ENCODE measurements at regions not wholly inside any gene's neighbourhood (a gene's known extent, or its start where the extent isn't known, plus 50 kb on each side); places are given as distances from the start of the nearest gene placed in this dataset.

DNA sequence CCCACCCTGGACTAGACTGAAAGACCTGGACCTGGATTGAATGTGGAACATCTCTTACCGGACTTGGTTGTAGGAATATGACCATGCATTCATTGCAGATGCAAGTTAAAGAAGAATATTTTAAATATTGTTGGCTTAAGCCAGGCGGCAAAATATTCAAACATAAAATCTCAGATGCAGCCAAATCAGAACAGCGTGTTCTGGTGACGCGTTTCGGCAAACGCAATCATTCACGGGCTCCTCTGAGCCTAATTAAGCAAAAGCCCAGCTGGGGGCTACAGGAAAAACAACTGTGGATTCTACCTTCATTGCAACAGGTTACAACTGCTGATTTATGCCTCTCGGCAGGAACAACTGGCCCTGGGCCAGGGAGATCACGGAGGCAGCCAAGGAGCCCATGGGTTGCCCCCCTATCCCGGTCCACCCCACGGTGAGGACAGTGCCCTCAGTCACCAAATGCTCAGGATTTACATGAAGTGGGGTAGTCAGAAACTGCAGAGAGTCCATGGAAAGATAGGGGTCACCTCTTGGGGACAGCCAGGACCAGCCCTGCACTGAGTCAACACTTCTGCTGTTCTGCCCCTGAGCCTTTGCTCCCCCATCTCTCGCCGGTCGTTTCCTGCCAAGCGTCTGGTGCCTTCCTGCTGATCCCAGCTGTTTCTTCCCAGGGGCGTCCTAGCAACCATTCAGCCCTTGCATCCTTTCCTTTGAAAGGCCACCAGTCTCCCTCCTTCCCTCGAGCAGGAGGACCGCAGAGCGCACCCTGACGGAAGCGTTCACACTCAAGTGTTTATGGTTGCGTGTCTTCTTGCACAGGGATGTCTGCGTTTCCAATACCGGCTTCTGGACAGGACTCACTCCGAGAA is 64.4 kb upstream of the SFMBT2 start:
- no peak overlapping the region for H3K4me3 ChIP-seq (ENCODE audit: control insufficient read depth, low read depth, low read length)
- TF ChIP-seq, protein P1, sequence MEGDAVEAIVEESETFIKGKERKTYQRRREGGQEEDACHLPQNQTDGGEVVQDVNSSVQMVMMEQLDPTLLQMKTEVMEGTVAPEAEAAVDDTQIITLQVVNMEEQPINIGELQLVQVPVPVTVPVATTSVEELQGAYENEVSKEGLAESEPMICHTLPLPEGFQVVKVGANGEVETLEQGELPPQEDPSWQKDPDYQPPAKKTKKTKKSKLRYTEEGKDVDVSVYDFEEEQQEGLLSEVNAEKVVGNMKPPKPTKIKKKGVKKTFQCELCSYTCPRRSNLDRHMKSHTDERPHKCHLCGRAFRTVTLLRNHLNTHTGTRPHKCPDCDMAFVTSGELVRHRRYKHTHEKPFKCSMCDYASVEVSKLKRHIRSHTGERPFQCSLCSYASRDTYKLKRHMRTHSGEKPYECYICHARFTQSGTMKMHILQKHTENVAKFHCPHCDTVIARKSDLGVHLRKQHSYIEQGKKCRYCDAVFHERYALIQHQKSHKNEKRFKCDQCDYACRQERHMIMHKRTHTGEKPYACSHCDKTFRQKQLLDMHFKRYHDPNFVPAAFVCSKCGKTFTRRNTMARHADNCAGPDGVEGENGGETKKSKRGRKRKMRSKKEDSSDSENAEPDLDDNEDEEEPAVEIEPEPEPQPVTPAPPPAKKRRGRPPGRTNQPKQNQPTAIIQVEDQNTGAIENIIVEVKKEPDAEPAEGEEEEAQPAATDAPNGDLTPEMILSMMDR (conservative IDR thresholded peaks at IDR 0.05; ENCODE audit: control insufficient read depth, insufficient read depth, low read depth, low read length) = no peak
- DNase-seq (ENCODE audit: low read depth) = no peak

DNA sequence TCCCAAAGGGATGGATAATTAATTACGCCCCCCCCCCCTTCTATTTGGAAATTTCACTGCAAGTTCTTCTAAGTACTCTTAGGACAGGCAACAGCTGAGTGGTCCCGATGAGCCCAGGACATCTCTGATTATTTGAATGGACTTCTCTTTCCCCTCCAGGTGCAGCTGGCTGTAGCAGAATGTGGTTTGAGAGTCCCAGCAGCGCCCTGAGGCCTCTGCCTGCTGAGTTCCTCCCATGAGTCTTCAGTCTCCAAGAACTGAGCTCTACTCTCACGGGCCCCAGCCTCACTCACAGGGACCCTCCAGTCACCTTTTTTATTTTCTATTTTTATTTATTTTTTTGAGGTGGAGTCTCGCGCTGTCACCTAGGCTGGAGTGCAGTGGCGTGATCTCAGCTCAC is 63.6 kb upstream of the SFMBT2 start:
- H3K4me3 ChIP-seq (ENCODE audit: control insufficient read depth, low read depth, low read length) = no peak overlapping the region
- no peak for DNase-seq (ENCODE audit: low read depth)
- TF ChIP-seq, protein P1 (conservative IDR thresholded peaks at IDR 0.05; ENCODE audit: control insufficient read depth, insufficient read depth, low read depth, low read length) = no peak

DNA sequence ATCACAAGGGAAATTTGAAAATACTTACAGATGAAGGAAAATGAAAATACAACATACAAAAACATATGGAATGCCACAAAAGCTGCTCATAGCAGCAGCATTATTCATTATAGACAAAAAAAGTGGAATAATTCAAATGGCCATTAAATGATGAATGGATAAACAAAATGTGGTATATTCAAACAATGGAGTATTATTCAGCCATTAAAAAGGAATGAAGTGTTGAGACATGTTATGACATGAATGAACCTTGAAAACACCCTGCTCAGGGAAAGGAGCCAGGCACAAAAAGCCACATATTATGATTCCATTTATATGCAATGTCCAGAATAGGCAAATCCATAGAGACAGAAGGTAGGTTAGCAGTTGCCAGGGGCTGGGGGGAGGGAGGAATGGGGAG is 62.6 kb upstream of the SFMBT2 start:
- H3K4me3 ChIP-seq (ENCODE audit: control insufficient read depth, low read depth, low read length) = no peak overlapping the region
- DNase-seq (ENCODE audit: low read depth) = no peak
- TF ChIP-seq, protein P1 (conservative IDR thresholded peaks at IDR 0.05; ENCODE audit: control insufficient read depth, insufficient read depth, low read depth, low read length) = no peak

DNA sequence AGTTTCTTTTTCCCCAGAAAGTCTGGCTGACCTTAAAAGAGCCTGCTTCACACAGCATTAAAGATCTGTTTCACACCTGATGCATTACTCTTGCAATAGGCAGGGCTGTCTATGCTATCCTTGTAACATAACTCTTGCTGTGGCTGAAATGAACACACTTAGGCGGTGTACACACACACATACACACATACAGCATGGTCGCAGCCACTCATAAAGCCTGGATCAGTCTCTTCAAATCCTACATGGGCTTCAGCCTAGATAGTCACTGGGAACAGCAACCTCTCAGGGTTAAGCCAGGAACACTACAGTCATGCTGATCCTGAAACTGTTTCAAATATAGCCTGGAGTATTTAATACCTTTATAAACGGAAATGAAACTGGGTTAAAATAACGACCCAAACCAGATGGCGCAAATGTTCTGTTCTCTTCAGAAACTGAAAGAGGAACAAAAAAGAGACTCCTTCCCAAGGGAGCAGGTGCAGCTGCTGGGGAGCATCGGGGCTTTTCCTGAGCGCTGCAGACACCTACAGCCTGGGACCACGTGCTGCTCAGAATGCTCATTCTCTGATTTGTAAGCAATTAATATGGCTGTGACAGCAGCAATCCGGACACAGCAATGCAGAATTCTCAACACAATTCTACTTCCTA is 61.0 kb upstream of the SFMBT2 start:
- H3K4me3 ChIP-seq (ENCODE audit: control insufficient read depth, low read depth, low read length) = no peak overlapping the region
- TF ChIP-seq, protein P1 (conservative IDR thresholded peaks at IDR 0.05; ENCODE audit: control insufficient read depth, insufficient read depth, low read depth, low read length) = no peak

DNA sequence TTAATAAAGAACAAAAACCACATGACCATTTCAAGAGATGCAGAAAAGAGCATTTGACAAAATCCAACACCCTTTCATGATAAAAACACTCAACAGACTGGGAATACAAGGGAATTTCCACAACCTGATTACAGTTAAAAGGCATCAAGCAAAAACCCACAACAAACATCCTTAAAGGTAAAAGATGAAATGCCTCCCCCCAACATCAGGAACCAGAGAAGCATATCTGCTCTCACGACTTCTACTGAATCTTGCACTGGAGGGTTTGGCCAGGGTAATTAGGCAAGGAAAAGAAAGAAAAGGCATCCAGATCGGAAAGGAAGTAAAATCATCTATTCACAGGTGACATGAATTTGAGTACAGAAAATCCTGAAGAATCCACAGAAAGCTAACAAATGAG is 59.5 kb upstream of the SFMBT2 start:
- TF ChIP-seq, protein P1 (conservative IDR thresholded peaks at IDR 0.05; ENCODE audit: control insufficient read depth, insufficient read depth, low read depth, low read length) = no peak
- no peak overlapping the region for H3K4me3 ChIP-seq (ENCODE audit: control insufficient read depth, low read depth, low read length)
- DNase-seq (ENCODE audit: low read depth) = no peak

More for the DNA sequence above, 61.0 kb upstream of the SFMBT2 start:
- DNase-seq (ENCODE audit: low read depth) = no peak

DNA sequence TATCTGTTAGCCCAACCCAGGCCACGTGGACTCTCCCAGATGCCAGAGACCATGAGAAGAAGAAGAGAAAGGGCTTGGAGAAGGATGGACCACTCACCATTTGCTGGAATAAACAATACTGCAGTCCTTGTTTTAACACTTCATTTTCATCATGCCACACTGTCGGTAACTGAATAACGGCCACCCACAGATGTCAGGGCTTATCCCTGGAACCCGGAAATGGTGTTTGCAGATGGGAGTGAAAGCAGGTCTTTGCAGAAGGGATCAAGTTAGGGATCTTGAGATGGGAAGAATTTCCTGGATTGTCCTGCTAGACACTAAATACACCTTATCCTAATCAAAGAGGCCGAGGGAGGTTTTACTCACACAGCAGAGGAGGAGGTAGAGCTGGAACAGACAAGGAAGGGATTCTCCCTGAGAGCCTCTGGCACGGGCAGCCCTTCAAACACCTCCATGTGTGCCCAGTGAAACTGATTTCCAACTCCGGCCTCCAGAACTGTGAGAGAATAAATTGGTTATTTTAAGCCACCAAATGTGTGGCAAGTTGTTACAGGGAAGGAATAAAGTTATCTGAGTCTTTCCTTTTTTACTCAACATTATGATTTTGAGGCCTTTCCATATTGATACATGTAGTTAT is 56.3 kb upstream of the SFMBT2 start:
- TF ChIP-seq, protein P1 (conservative IDR thresholded peaks at IDR 0.05; ENCODE audit: control insufficient read depth, insufficient read depth, low read depth, low read length) = no peak
- no peak for DNase-seq (ENCODE audit: low read depth)
- no peak overlapping the region for H3K4me3 ChIP-seq (ENCODE audit: control insufficient read depth, low read depth, low read length)
